Liver (tissue), 3 donors: ENCODE measurements at regions not wholly inside any gene's neighbourhood (a gene's known extent, or its start where the extent isn't known, plus 50 kb on each side); places are given as distances from the start of the nearest gene placed in this dataset.

ENCODE experiments used
- CTCF ChIP-seq: fragments of 150-350 bp; IDR thresholded peaks from 2 replicates; pipeline ENCODE4 v1.5.1; 2017; ENCODE audit warnings: improper control_type of control experiment, low read depth, low read length; ENCODE audit not compliant: missing input control
- HNF4G ChIP-seq: IDR thresholded peaks from 2 replicates; pipeline ENCODE4 v1.6.1; 2016; ENCODE audit warnings: antibody characterized with exemption
- MAX ChIP-seq: IDR thresholded peaks from 2 replicates; pipeline ENCODE4 v1.6.1; 2016; ENCODE audit warnings: antibody characterized with exemption
- REST ChIP-seq: IDR thresholded peaks from 2 replicates; pipeline ENCODE4 v1.6.1; 2016; ENCODE audit warnings: antibody characterized with exemption, mild to moderate bottlenecking
- SP1 ChIP-seq: IDR thresholded peaks from 2 replicates; pipeline ENCODE4 v1.6.1; 2018; ENCODE audit warnings: antibody characterized with exemption, mild to moderate bottlenecking
- TAF1 ChIP-seq: conservative IDR thresholded peaks from 2 replicates; pipeline ENCODE4 v1.6.1; 2016; ENCODE audit warnings: antibody characterized with exemption, mild to moderate bottlenecking
- donor health status: healthy.
- donor health status: healthy.

DNA sequence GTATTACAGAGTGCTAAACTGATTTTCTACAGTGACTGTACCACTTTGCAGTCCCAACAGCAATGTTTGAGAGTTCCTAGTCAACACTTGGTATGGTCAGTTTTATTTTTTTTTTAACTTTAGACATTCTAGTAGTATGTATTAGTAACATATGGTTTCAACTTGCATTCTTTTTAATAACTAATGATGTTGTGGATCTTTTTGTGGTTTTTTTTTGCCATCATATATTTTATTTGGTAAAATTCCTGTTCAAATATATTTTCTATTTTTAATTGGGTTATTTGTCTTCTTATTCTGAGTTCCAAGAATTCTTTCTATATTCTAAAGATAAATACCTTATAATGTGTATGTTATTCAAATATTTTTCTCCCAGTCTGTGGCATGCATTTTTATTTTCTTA is 189.4 kb upstream of the ECI2 start:
- no peak for TF ChIP-seq CTCF
- TF ChIP-seq HNF4G, result no peak
- no peak for TF ChIP-seq REST
- TF ChIP-seq TAF1, result no peak
- no peak for TF ChIP-seq MAX
- TF ChIP-seq SP1, result no peak
